H1 (cell line): ENCODE measurements at regions not wholly inside any gene's neighbourhood (a gene's known extent, or its start where the extent isn't known, plus 50 kb on each side); places are given as distances from the start of the nearest gene placed in this dataset.

Source experiments
- CTCF ChIA-PET: fragments of 300-600 bp; sonication (Branson Sonifier 250); formaldehyde crosslinking; loops from one replicate; lab custom pipeline; 2021; ENCODE audit not compliant: partially characterized antibody; lab: Charles Lee
- POLR2A ChIA-PET: fragments of 300-600 bp; sonication (Branson Sonifier 250); formaldehyde crosslinking; loops from one replicate; lab custom pipeline; 2021; ENCODE audit warnings: inconsistent platforms; ENCODE audit not compliant: partially characterized antibody; lab: Charles Lee
- DNase-seq, 2 experiments: peaks; one replicate each; pipeline versions ENCODE4 v3.0.0 to v3.0.0-alpha.2; 2010 to 2022; ENCODE audit warnings: low spot score in 2 of 2, low read depth in 1 of 2, mixed read lengths in 1 of 2
- FAIRE-seq: peaks from 2 replicates; lab custom pipeline; 2011; peaks lifted over from hg19 to GRCh38; lab: Jason Lieb, UNC
- H2AFZ ChIP-seq: 2 replicates; pipeline ENCODE4 v1.8.1; 2012; ENCODE audit warnings: low read length, inconsistent platforms
- H2AK5ac ChIP-seq: 2 replicates; pipeline ENCODE4 v1.6.1; 2013; ENCODE audit warnings: low read depth, low read length
- H2BK120ac ChIP-seq: replicated peaks from 2 replicates; pipeline ENCODE3; 2013; ENCODE audit warnings: low read depth, low read length, inconsistent platforms
- H2BK12ac ChIP-seq: 2 replicates; pipeline ENCODE4 v1.6.1; 2013; ENCODE audit warnings: low read depth, low read length
- H2BK15ac ChIP-seq: 2 replicates; pipeline ENCODE4 v1.6.1; 2013; ENCODE audit warnings: low read length
- H2BK20ac ChIP-seq: 2 replicates; pipeline ENCODE4 v1.6.1; 2013; ENCODE audit warnings: low read length
- H2BK5ac ChIP-seq: 2 replicates; pipeline ENCODE4 v1.6.1; 2013; ENCODE audit warnings: low read depth, low read length
- H3K14ac ChIP-seq: 2 replicates; pipeline ENCODE4 v1.6.1; 2013; ENCODE audit warnings: inconsistent platforms; ENCODE audit not compliant: insufficient read length
- H3K18ac ChIP-seq: 2 replicates; pipeline ENCODE4 v1.6.1; 2013; ENCODE audit warnings: low read length; ENCODE audit errors: extremely low read depth
- H3K23ac ChIP-seq: 2 replicates; pipeline ENCODE4 v1.6.1; 2013; ENCODE audit warnings: inconsistent platforms; ENCODE audit not compliant: insufficient read length
- H3K23me2 ChIP-seq: 2 replicates; pipeline ENCODE4 v1.6.1; 2013; ENCODE audit warnings: low read depth, low read length
- H3K27ac ChIP-seq: 2 replicates; pipeline ENCODE4 v1.6.1; 2011; ENCODE audit warnings: low read depth, low read length, inconsistent platforms
- H3K27me3 ChIP-seq, 4 experiments: replicated peaks in 1 of 4; 1 replicate in 1 of 4; 2 replicates in 3 of 4; pipeline versions ENCODE4 v1.6.1 to v1.8.1; 2011 to 2013; ENCODE audit warnings: low read length in 3 of 4, mild to moderate bottlenecking in 3 of 4, inconsistent platforms in 2 of 4, mixed read lengths in 2 of 4, moderate library complexity in 1 of 4; ENCODE audit not compliant: control insufficient read depth in 3 of 4, insufficient read depth in 3 of 4; ENCODE audit errors: extremely low read depth in 1 of 4
- H3K36me3 ChIP-seq, 4 experiments: 2 replicates each; pipeline versions ENCODE4 v1.6.1 to v1.8.1; 2011 to 2013; ENCODE audit warnings: mild to moderate bottlenecking in 4 of 4, low read length in 3 of 4, moderate library complexity in 2 of 4, control low read depth in 1 of 4, inconsistent platforms in 1 of 4; ENCODE audit not compliant: insufficient read depth in 4 of 4, control insufficient read depth in 2 of 4
- H3K4ac ChIP-seq: replicated peaks from 2 replicates; pipeline ENCODE3; 2013; ENCODE audit warnings: low read length, low read depth, mixed read lengths, inconsistent platforms; ENCODE audit not compliant: insufficient read length
- H3K4me1 ChIP-seq, 4 experiments: replicated peaks in 1 of 4; 1 replicate in 1 of 4; 2 replicates in 3 of 4; pipeline versions ENCODE4 v1.6.1 to v1.8.1; 2011 to 2013; ENCODE audit warnings: low read length in 3 of 4, inconsistent platforms in 2 of 4, mixed read lengths in 1 of 4; ENCODE audit not compliant: insufficient read depth in 4 of 4, control insufficient read depth in 3 of 4
- H3K4me2 ChIP-seq, 2 experiments: 2 replicates each; pipeline versions ENCODE4 v1.6.1 to v1.8.1; 2011 to 2013; ENCODE audit warnings: low read depth in 2 of 2, low read length in 2 of 2, control low read depth in 1 of 2, inconsistent platforms in 1 of 2, mild to moderate bottlenecking in 1 of 2; ENCODE audit not compliant: insufficient read depth in 1 of 2
- H3K4me3 ChIP-seq, 4 experiments: fragments of 200-600, 300-600 bp in 1 of 4; sonication (generic), shearing (Covaris generic), sonication (Bioruptor Twin) in 1 of 4; 2 replicates each; pipeline versions ENCODE4 v1.5.1 to v1.8.1; 2011 to 2016; ENCODE audit warnings: low read length in 4 of 4, low read depth in 3 of 4, control low read depth in 2 of 4, inconsistent platforms in 2 of 4, mild to moderate bottlenecking in 2 of 4, mixed read lengths in 1 of 4, moderate library complexity in 1 of 4; ENCODE audit not compliant: insufficient read depth in 2 of 4; ENCODE audit errors: extremely low read depth in 1 of 4
- H3K56ac ChIP-seq: replicated peaks from 2 replicates; pipeline ENCODE3; 2013; ENCODE audit warnings: low read depth, mild to moderate bottlenecking, mixed read lengths, low read length, inconsistent platforms; ENCODE audit not compliant: insufficient read length
- H3K79me1 ChIP-seq: 2 replicates; pipeline ENCODE4 v1.6.1; 2013; ENCODE audit warnings: low read depth, low read length, control low read depth
- H3K79me2 ChIP-seq, 2 experiments: 2 replicates each; pipeline versions ENCODE4 v1.6.1 to v1.8.1; 2012 to 2013; ENCODE audit warnings: low read length in 2 of 2, mild to moderate bottlenecking in 2 of 2, inconsistent platforms in 1 of 2; ENCODE audit not compliant: insufficient read depth in 2 of 2, control insufficient read depth in 1 of 2
- H3K9ac ChIP-seq, 4 experiments: replicated peaks in 1 of 4; 1 replicate in 1 of 4; 2 replicates in 3 of 4; pipeline versions ENCODE4 v1.6.1 to v1.8.1; 2011 to 2013; ENCODE audit warnings: low read depth in 3 of 4, low read length in 3 of 4, control low read depth in 2 of 4, mild to moderate bottlenecking in 2 of 4, moderate library complexity in 2 of 4, inconsistent platforms in 1 of 4; ENCODE audit errors: extremely low read depth in 1 of 4
- H3K9me3 ChIP-seq, 2 experiments: 2 replicates each; pipeline versions ENCODE4 v1.6.1 to v1.8.1; 2012 to 2013; ENCODE audit warnings: mild to moderate bottlenecking in 2 of 2, moderate library complexity in 2 of 2, control low read depth in 1 of 2, inconsistent platforms in 1 of 2, low read depth in 1 of 2, low read length in 1 of 2, mixed read lengths in 1 of 2; ENCODE audit not compliant: insufficient read depth in 2 of 2
- H4K20me1 ChIP-seq, 2 experiments: replicated peaks in 1 of 2; 2 replicates each; pipeline versions ENCODE3 to v1.8.1; 2011 to 2013; ENCODE audit warnings: inconsistent platforms in 2 of 2, low read length in 2 of 2, mild to moderate bottlenecking in 1 of 2; ENCODE audit not compliant: insufficient read depth in 2 of 2, control insufficient read depth in 1 of 2
- H4K5ac ChIP-seq: 2 replicates; pipeline ENCODE4 v1.6.1; 2013; ENCODE audit warnings: low read length, low read depth, mixed read lengths, inconsistent platforms; ENCODE audit not compliant: insufficient read length
- H4K8ac ChIP-seq: 2 replicates; pipeline ENCODE4 v1.8.0; 2013; ENCODE audit warnings: mild to moderate bottlenecking, moderate library complexity, low read length, inconsistent platforms; ENCODE audit not compliant: insufficient read depth; ENCODE audit errors: extremely low read depth
- H4K91ac ChIP-seq: replicated peaks from 2 replicates; pipeline ENCODE3; 2013; ENCODE audit warnings: low read length, mixed read lengths, inconsistent platforms; ENCODE audit not compliant: insufficient read length
- ASH2L ChIP-seq: fragments of 200-600, 300-600 bp; sonication (generic); IDR thresholded peaks from one replicate; pipeline ENCODE4 v1.7.1; 2017; ENCODE audit warnings: low read length
- EP300 ChIP-seq, 2 experiments: IDR thresholded peaks; 1 replicate in 1 of 2; 2 replicates in 1 of 2; pipeline ENCODE4 v1.6.1; 2011 to 2012; ENCODE audit warnings: low read depth in 2 of 2, low read length in 2 of 2, mild to moderate bottlenecking in 2 of 2, borderline replicate concordance in 1 of 2, inconsistent platforms in 1 of 2, moderate library complexity in 1 of 2
- FOSL1 ChIP-seq: IDR thresholded peaks from 2 replicates; pipeline ENCODE4 v1.6.1; 2011; ENCODE audit warnings: mild to moderate bottlenecking, low read depth, low read length, moderate library complexity; ENCODE audit not compliant: insufficient read depth
- JUN ChIP-seq: IDR thresholded peaks from 2 replicates; pipeline ENCODE4 v1.6.1; 2011; ENCODE audit warnings: low read depth, mild to moderate bottlenecking, improper control_type of control experiment, low read length
- MAFK ChIP-seq: IDR thresholded peaks from 2 replicates; pipeline ENCODE4 v1.6.1; 2012; ENCODE audit warnings: low read depth, mild to moderate bottlenecking, improper control_type of control experiment, low read length
- RNF2 ChIP-seq: fragments of 200-900, 300-1000 bp; sonication (generic); IDR thresholded peaks from 2 replicates; pipeline ENCODE4 v1.7.1; 2016; ENCODE audit warnings: borderline replicate concordance, low read depth, mild to moderate bottlenecking, antibody characterized with exemption, low read length; ENCODE audit not compliant: poor library complexity, severe bottlenecking; ENCODE audit errors: missing control alignments
- SUZ12 ChIP-seq: fragments of 200-600 bp; sonication (generic); IDR thresholded peaks from 2 replicates; pipeline ENCODE4 v1.6.1; 2012; ENCODE audit warnings: mild to moderate bottlenecking, inconsistent platforms, low read length, moderate library complexity, mixed read lengths
- TAF7 ChIP-seq: optimal IDR thresholded peaks from 2 replicates; pipeline ENCODE3; 2011; ENCODE audit warnings: low read depth, mild to moderate bottlenecking, inconsistent platforms, low read length, moderate library complexity, borderline replicate concordance
- YY1 ChIP-seq: IDR thresholded peaks from 2 replicates; pipeline ENCODE4 v1.6.1; 2011; ENCODE audit warnings: low read depth, mild to moderate bottlenecking, low read length
- WGBS, 2 experiments: shearing (Covaris generic) in 1 of 2; methylation state at CpG; one replicate each; pipeline versions ENCODE4 v1.1.6 to v1.1.7; 2013 to 2015; ENCODE audit warnings: low lambda C conversion rate in 2 of 2, mixed read lengths in 2 of 2, inconsistent platforms in 1 of 2, low coverage in 1 of 2, missing lambda C conversion rate in 1 of 2; ENCODE audit not compliant: insufficient replicate concordance in 2 of 2, insufficient coverage in 1 of 2, insufficient read length in 1 of 2; ENCODE audit errors: extremely low coverage in 1 of 2, missing lambda C conversion rate in 1 of 2; 5-methylcytosine and 5-hydroxymethylcytosine counted together
- TF ChIP-seq, protein P1 (sequence below), 3 experiments: IDR thresholded peaks; 1 replicate in 2 of 3; 2 replicates in 1 of 3; pipeline versions ENCODE4 v1.5.1 to v1.6.1; 2011; ENCODE audit warnings: low read length in 3 of 3, mild to moderate bottlenecking in 3 of 3, inconsistent platforms in 2 of 3, low read depth in 1 of 3, moderate library complexity in 1 of 3; ENCODE audit not compliant: insufficient read depth in 1 of 3; ENCODE audit errors: control extremely low read depth in 1 of 3

DNA sequence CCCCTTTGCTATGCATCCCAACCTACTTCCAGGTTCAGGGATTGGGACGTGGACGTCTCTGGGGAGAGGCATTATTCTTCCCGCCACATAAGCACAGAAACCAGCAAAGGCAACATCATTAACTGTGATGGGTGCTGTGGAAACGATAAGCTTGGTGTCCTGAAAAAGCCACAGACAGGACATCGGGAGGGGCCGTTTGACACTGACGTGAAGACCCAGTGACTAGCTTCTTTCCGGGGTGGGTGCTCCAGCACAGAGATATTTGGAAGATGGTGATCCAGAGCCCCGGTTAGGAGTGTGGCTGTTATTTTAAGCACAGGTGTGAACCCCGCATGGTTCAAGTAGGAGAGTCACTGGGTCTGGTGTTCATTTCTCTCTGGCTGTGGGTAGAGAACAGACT is 163.8 kb upstream of the HDAC4 start:
- Histone ChIP-seq H2BK15ac (no peak overlapping the region), H3K23ac (no peak overlapping the region), H2AK5ac (no peak overlapping the region), H3K27me3 (peaks cover 0 to 2% (median 0%) of the 10 kb centered on the region in 4 experiments; a peak in 1 of 7 replicates), H3K4me1 (no peaks in the 10 kb centered on the region), H4K5ac (no peak overlapping the region), H3K4ac (no peak overlapping the region), H4K91ac (no peak overlapping the region), H3K9me3 (0 out of 4 replicates have a peak, but pooled peaks cover 0 to 4% of the 10 kb centered on the region in 2 experiments), H3K79me2 (no peaks in the 10 kb centered on the region), H3K79me1 (no peaks in the 10 kb centered on the region), H3K56ac (no peak overlapping the region), H3K9ac (no peak overlapping the region), H3K36me3 (no peaks in the 10 kb centered on the region), H3K4me2 (no peak overlapping the region), H4K8ac (no peak overlapping the region), H2BK5ac (no peak overlapping the region), H3K23me2 (no peaks in the 10 kb centered on the region), H3K18ac (no peak overlapping the region), H2BK12ac (no peak overlapping the region), H3K14ac (no peak overlapping the region), H3K4me3 (no peak overlapping the region), H3K27ac (no peak overlapping the region), H2BK20ac (no peak overlapping the region), H4K20me1 (no peaks in the 10 kb centered on the region), H2BK120ac (no peak overlapping the region), H2AFZ (no peak overlapping the region)
- POLR2A ChIA-PET: no interaction called here
- FAIRE-seq (no peak), DNase-seq (no peak)
- CTCF ChIA-PET: no interaction called here
- WGBS, 2 experiments: 88% methylated on average over 10 of the region's 10 CpGs; no CpG with 5 or more reads in 1 of the 2 experiments
- TF ChIP-seq RNF2: no peak
- TF ChIP-seq YY1: no peak
- no peak for TF ChIP-seq MAFK
- TF ChIP-seq, protein P1, sequence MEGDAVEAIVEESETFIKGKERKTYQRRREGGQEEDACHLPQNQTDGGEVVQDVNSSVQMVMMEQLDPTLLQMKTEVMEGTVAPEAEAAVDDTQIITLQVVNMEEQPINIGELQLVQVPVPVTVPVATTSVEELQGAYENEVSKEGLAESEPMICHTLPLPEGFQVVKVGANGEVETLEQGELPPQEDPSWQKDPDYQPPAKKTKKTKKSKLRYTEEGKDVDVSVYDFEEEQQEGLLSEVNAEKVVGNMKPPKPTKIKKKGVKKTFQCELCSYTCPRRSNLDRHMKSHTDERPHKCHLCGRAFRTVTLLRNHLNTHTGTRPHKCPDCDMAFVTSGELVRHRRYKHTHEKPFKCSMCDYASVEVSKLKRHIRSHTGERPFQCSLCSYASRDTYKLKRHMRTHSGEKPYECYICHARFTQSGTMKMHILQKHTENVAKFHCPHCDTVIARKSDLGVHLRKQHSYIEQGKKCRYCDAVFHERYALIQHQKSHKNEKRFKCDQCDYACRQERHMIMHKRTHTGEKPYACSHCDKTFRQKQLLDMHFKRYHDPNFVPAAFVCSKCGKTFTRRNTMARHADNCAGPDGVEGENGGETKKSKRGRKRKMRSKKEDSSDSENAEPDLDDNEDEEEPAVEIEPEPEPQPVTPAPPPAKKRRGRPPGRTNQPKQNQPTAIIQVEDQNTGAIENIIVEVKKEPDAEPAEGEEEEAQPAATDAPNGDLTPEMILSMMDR (IDR thresholded peaks at IDR 0.05; ENCODE audit: control extremely low read depth in 1 of 3, insufficient read depth in 1 of 3, low read depth in 1 of 3, low read length in 3 of 3): no peak
- no peak for TF ChIP-seq FOSL1
- no peak for TF ChIP-seq SUZ12
- TF ChIP-seq TAF7: no peak
- TF ChIP-seq JUN: no peak
- no peak for TF ChIP-seq ASH2L
- no peak for TF ChIP-seq EP300 (IDR thresholded peaks at IDR 0.05; ENCODE audit: borderline replicate concordance in 1 of 2, low read depth in 2 of 2, low read length in 2 of 2)
